ENCODE measurements at regions not wholly inside any gene's neighbourhood (a gene's known extent, or its start where the extent isn't known, plus 50 kb on each side); places are given as distances from the start of the nearest gene placed in this dataset.

DNA sequence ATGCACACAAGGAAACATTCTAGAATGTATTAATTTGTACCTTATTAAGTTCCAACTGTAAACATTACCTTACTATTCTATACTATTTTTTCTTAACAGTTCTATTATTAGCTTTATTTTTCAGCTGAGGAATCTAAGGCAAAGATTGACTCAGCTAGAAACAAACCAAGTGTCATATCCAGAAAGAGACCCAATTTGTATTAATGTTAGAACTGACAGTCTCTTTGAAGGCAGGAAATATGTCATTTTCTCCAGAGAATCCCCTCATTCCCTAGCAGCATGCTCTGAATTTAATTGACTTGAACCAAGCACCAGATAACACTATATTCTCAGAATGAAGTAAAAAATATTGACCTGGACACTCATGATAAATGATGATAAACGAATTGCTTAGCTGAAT lies 81.4 kb upstream of the PLPPR5 start:
- no peak overlapping the region for H3K4me3 ChIP-seq
- DNase-seq (ENCODE audit: low spot score in 2 of 2) = no peak
- TF ChIP-seq, protein P1, sequence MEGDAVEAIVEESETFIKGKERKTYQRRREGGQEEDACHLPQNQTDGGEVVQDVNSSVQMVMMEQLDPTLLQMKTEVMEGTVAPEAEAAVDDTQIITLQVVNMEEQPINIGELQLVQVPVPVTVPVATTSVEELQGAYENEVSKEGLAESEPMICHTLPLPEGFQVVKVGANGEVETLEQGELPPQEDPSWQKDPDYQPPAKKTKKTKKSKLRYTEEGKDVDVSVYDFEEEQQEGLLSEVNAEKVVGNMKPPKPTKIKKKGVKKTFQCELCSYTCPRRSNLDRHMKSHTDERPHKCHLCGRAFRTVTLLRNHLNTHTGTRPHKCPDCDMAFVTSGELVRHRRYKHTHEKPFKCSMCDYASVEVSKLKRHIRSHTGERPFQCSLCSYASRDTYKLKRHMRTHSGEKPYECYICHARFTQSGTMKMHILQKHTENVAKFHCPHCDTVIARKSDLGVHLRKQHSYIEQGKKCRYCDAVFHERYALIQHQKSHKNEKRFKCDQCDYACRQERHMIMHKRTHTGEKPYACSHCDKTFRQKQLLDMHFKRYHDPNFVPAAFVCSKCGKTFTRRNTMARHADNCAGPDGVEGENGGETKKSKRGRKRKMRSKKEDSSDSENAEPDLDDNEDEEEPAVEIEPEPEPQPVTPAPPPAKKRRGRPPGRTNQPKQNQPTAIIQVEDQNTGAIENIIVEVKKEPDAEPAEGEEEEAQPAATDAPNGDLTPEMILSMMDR (IDR thresholded peaks at IDR 0.05) = no peak
- H3K36me3 ChIP-seq = no peaks in the 10 kb centered on the region
- no peak overlapping the region for H3K27ac ChIP-seq
- no peaks in the 10 kb centered on the region for H3K4me1 ChIP-seq
- H3K9me3 ChIP-seq = no peaks in the 10 kb centered on the region
- H3K27me3 ChIP-seq = no peaks in the 10 kb centered on the region
- intact Hi-C loops (cut with DNase I) = no loop called here

DNA sequence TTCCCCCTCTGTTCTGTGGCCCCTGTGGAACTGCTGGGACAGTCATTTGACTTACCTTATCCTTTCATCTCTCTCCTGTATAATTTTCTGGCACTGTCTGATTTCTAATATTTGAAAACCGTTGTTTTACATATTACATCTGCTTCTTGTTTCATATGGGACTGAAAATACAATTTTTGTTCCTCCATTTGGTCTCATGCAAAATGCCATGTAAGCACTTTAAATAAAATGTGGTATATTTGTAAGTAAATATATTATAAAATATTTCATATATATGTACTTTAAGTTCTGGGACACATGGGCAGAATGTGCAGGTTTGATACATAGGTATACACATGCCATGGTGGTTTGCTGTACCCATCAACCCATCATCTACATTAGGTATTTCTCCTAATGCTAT lies 93.9 kb upstream of the PLPPR5 start:
- intact Hi-C loops (cut with DNase I) = no loop called here
- no peaks in the 10 kb centered on the region for H3K27me3 ChIP-seq
- no peak overlapping the region for H3K4me3 ChIP-seq
- H3K36me3 ChIP-seq = no peaks in the 10 kb centered on the region
- no peak for DNase-seq (ENCODE audit: low spot score in 2 of 2)
- no peaks in the 10 kb centered on the region for H3K4me1 ChIP-seq
- TF ChIP-seq, protein P1 (IDR thresholded peaks at IDR 0.05) = no peak
- no peaks in the 10 kb centered on the region for H3K9me3 ChIP-seq
- H3K27ac ChIP-seq = no peak overlapping the region

DNA sequence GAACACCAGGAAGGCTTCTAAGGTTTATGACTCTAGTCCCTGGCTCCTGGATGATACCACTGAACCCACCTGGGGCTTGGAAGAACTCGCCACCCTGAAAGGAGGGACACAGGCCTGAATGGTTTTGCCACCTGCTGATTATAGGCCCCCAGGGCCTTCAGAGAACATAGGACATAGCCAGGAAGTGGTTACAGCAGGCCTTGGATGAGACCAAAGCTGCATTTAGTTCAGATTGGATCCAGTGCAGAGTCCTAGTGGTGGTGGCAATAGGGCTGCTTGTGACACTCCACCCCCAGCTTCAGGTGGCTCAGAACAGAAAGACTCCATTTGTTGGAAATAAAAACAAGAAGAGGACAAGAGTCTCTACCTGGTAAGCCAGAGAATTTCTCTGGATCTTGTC lies 101.6 kb upstream of the PLPPR5 start:
- Histone ChIP-seq H3K36me3 (no peaks in the 10 kb centered on the region), H3K27me3 (no peaks in the 10 kb centered on the region), H3K9me3 (no peaks in the 10 kb centered on the region), H3K27ac (no peak overlapping the region), H3K4me3 (no peak overlapping the region), H3K4me1 (no peaks in the 10 kb centered on the region)
- DNase-seq (ENCODE audit: low spot score in 2 of 2) = no peak
- intact Hi-C loops (cut with DNase I) = no loop called here
- TF ChIP-seq, protein P1 (IDR thresholded peaks at IDR 0.05) = no peak

- intact Hi-C loops (cut with DNase I) = no loop called here
- no peak overlapping the region for H3K4me3 ChIP-seq
- TF ChIP-seq, protein P1 (IDR thresholded peaks at IDR 0.05) = no peak
Observed at GRCh38 chr1:99107680-99108079, 103.0 kb upstream of the PLPPR5 start.

DNA sequence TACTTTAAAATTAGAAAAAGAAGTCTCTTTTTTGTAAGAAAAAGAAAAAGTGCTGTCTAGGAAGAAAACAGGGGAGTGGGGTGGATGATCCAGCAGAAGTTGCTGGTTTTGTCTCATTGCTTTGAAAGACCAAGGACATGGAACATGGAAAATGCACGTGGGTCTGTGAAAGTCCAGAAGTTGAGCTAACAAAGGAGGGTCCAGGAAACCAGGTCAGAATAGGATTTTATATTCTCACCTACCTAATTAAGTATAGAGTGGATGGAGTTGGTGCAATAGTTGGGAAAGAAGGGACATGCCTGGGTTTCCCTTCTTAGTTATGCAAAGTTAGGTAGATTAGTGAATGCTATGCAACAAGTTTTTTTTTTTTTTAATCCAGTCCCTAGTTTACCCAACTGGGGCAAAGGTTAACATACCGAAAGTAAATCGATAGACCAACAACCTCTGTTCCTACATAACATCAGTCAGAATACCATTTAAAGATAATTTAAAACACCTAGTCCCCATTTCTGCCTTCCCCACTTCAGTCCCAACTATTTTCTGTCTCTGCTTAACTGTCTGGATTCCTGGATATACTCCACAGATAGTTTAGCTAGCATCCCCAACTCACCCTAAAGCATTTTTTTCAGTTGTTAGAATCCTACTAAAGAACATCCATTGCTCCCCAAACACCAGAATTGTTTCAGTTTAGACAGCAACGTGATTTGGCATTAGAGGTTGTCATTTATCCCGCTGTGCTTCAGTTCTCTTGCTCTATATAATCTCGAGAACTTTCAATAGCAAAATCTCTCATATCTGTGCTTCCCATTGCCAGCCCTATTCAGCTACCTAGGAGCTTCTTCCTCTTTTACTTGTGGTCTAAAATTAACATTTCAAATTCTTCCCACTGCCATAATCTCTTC lies 105.7 kb upstream of the PLPPR5 start:
- intact Hi-C loops (cut with DNase I) = no loop called here
- DNase-seq (ENCODE audit: low spot score in 2 of 2) = no peak
- no peak overlapping the region for H3K4me3 ChIP-seq

More at GRCh38 chr1:99107680-99108079, 103.0 kb upstream of the PLPPR5 start:
- H3K27me3 ChIP-seq = no peaks in the 10 kb centered on the region
- no peak overlapping the region for H3K27ac ChIP-seq
- no peaks in the 10 kb centered on the region for H3K36me3 ChIP-seq
- no peaks in the 10 kb centered on the region for H3K4me1 ChIP-seq
- H3K9me3 ChIP-seq = no peaks in the 10 kb centered on the region
- no peak for DNase-seq (ENCODE audit: low spot score in 2 of 2)

More for the DNA sequence above, 105.7 kb upstream of the PLPPR5 start:
- no peaks in the 10 kb centered on the region for H3K36me3 ChIP-seq
- H3K4me1 ChIP-seq = no peaks in the 10 kb centered on the region
- no peak overlapping the region for H3K27ac ChIP-seq
- H3K9me3 ChIP-seq = no peaks in the 10 kb centered on the region
- TF ChIP-seq, protein P1 (IDR thresholded peaks at IDR 0.05) = no peak
- H3K27me3 ChIP-seq = no peaks in the 10 kb centered on the region

Data from ascending aorta (tissue), 2 donors.